T-helper 2 cell (primary cell): ENCODE measurements at regions not wholly inside any gene's neighbourhood (a gene's known extent, or its start where the extent isn't known, plus 50 kb on each side); places are given as distances from the start of the nearest gene placed in this dataset.
A peak's percentile ranks its signal among the peaks of the same experiment; 100 is the strongest.

Experiments
- DNase-seq, 5 experiments: peaks; one replicate each; pipeline versions ENCODE4 v3.0.0 to v3.0.0-alpha.2; 2012 to 2022

GRCh38 chr5:4130819-4131218, 535.2 kb downstream of the IRX1 start:
- DNase-seq: no peak

- no peak for DNase-seq
Measured at GRCh38 chr5:4137781-4138180, 542.1 kb downstream of the IRX1 start.

GRCh38 chr5:4142842-4143241, 547.2 kb downstream of the IRX1 start:
- no peak for DNase-seq

- no peak for DNase-seq
Measured at GRCh38 chr5:4144411-4145007, 548.9 kb downstream of the IRX1 start.

- no peak for DNase-seq
Measured at GRCh38 chr5:4145511-4145910, 549.9 kb downstream of the IRX1 start.

- DNase-seq: no peak
Measured at GRCh38 chr5:4148009-4148408, 552.4 kb downstream of the IRX1 start.

- DNase-seq: no peak
Measured at GRCh38 chr5:4150067-4150466, 554.4 kb downstream of the IRX1 start.

GRCh38 chr5:4156153-4156552, 560.5 kb downstream of the IRX1 start:
- no peak for DNase-seq

GRCh38 chr5:4156889-4157288, 561.3 kb downstream of the IRX1 start:
- peak in 1 of 5 experiments; percentile 43 for DNase-seq

GRCh38 chr5:4158750-4159447, 563.3 kb downstream of the IRX1 start:
- peak in 1 of 5 experiments; percentile 80 for DNase-seq

GRCh38 chr5:4159681-4160080, 564.0 kb downstream of the IRX1 start:
- no peak for DNase-seq

- no peak for DNase-seq
Measured at GRCh38 chr5:4164167-4164566, 568.5 kb downstream of the IRX1 start.

- no peak for DNase-seq
Measured at GRCh38 chr5:4180703-4181102, 585.1 kb downstream of the IRX1 start.

- no peak for DNase-seq
Measured at GRCh38 chr5:4182144-4182543, 586.5 kb downstream of the IRX1 start.

- no peak for DNase-seq
Measured at GRCh38 chr5:4185127-4185526, 589.5 kb downstream of the IRX1 start.

GRCh38 chr5:4188704-4189103, 593.1 kb downstream of the IRX1 start:
- DNase-seq: no peak

GRCh38 chr5:4189317-4189716, 593.7 kb downstream of the IRX1 start:
- peak in 1 of 5 experiments; percentile 40 for DNase-seq

GRCh38 chr5:4191041-4191440, 595.4 kb downstream of the IRX1 start:
- DNase-seq: peak in 1 of 5 experiments; percentile 29

- no peak for DNase-seq
Measured at GRCh38 chr5:4191703-4192102, 596.1 kb downstream of the IRX1 start.

- DNase-seq: no peak
Measured at GRCh38 chr5:4192111-4192510, 596.5 kb downstream of the IRX1 start.

- DNase-seq: no peak
Measured at GRCh38 chr5:4196744-4197143, 601.1 kb downstream of the IRX1 start.

GRCh38 chr5:4197151-4197550, 601.5 kb downstream of the IRX1 start:
- peak in 1 of 5 experiments; percentile 36 for DNase-seq

GRCh38 chr5:4198461-4198860, 602.8 kb downstream of the IRX1 start:
- DNase-seq: no peak

GRCh38 chr5:4199049-4199841, 603.6 kb downstream of the IRX1 start:
- DNase-seq: no peak
